ENCODE measurements at regions not wholly inside any gene's neighbourhood (a gene's known extent, or its start where the extent isn't known, plus 50 kb on each side); places are given as distances from the start of the nearest gene placed in this dataset.

- TF ChIP-seq, protein P1, sequence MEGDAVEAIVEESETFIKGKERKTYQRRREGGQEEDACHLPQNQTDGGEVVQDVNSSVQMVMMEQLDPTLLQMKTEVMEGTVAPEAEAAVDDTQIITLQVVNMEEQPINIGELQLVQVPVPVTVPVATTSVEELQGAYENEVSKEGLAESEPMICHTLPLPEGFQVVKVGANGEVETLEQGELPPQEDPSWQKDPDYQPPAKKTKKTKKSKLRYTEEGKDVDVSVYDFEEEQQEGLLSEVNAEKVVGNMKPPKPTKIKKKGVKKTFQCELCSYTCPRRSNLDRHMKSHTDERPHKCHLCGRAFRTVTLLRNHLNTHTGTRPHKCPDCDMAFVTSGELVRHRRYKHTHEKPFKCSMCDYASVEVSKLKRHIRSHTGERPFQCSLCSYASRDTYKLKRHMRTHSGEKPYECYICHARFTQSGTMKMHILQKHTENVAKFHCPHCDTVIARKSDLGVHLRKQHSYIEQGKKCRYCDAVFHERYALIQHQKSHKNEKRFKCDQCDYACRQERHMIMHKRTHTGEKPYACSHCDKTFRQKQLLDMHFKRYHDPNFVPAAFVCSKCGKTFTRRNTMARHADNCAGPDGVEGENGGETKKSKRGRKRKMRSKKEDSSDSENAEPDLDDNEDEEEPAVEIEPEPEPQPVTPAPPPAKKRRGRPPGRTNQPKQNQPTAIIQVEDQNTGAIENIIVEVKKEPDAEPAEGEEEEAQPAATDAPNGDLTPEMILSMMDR (IDR thresholded peaks at IDR 0.05) = no peak
- TF ChIP-seq POLR2A (IDR thresholded peaks at IDR 0.05) = no peak
Measured at GRCh38 chr16:26806657-26807056, 260.1 kb upstream of the C16orf82 start.
